B cell (primary cell): ENCODE measurements at regions not wholly inside any gene's neighbourhood (a gene's known extent, or its start where the extent isn't known, plus 50 kb on each side); places are given as distances from the start of the nearest gene placed in this dataset.

ENCODE experiments used
- ATAC-seq: fragments of 200-7000 bp; cut with Tn5 transposase; one replicate; pipeline ENCODE4 v1.10.0; 2021; ENCODE audit warnings: low read depth, mild to moderate bottlenecking, moderate number of reproducible peaks, moderate library complexity
- CTCF ChIA-PET: fragments of 350-600 bp; sonication (Branson Sonifier 250); formaldehyde crosslinking; loops from one replicate; lab custom pipeline; 2021; ENCODE audit warnings: antibody characterized with exemption, inconsistent platforms; lab: Charles Lee
- POLR2A ChIA-PET: fragments of 350-600 bp; sonication (Branson Sonifier 250); formaldehyde crosslinking; loops from one replicate; lab custom pipeline; 2021; ENCODE audit warnings: antibody characterized with exemption; lab: Charles Lee
- DNase-seq: peaks from one replicate; pipeline ENCODE4 v3.0.0; 2013
- H2AFZ ChIP-seq: 2 replicates; pipeline ENCODE4 v1.6.1; 2012; ENCODE audit warnings: mild to moderate bottlenecking, low read depth, low read length; ENCODE audit not compliant: insufficient read depth, poor library complexity, severe bottlenecking
- H3K27ac ChIP-seq, 2 donors: 1 replicate in 1 of 2; 2 replicates in 1 of 2; pipeline ENCODE4 v1.5.1; 2012 to 2013; ENCODE audit warnings: low read length in 2 of 2, mild to moderate bottlenecking in 2 of 2, moderate library complexity in 1 of 2
- H3K27me3 ChIP-seq, 4 experiments: fragments of 200-600 bp in 1 of 4; sonication (generic) in 1 of 4; replicated peaks in 1 of 4; 1 replicate in 2 of 4; 2 replicates in 2 of 4; pipeline versions ENCODE4 v1.6.1 to v1.7.0; 2013 to 2016; ENCODE audit warnings: low read length in 3 of 4, mild to moderate bottlenecking in 2 of 4, mixed read lengths in 1 of 4, moderate library complexity in 1 of 4; ENCODE audit not compliant: insufficient read depth in 4 of 4, control insufficient read depth in 3 of 4; ENCODE audit errors: control extremely low read depth in 1 of 4
- H3K36me3 ChIP-seq, 2 experiments: replicated peaks in 1 of 2; 1 replicate in 1 of 2; 2 replicates in 1 of 2; pipeline versions ENCODE4 v1.6.1 to v1.7.1; 2013; ENCODE audit warnings: low read length in 1 of 2; ENCODE audit not compliant: insufficient read depth in 2 of 2, control insufficient read depth in 1 of 2; ENCODE audit errors: control extremely low read depth in 1 of 2, extremely low read depth in 1 of 2
- H3K4me1 ChIP-seq, 2 donors: fragments of 200-600 bp in 1 of 2; sonication (generic) in 1 of 2; 1 replicate in 1 of 2; 2 replicates in 1 of 2; pipeline versions ENCODE4 v1.5.1 to v1.6.1; 2013 to 2017; ENCODE audit warnings: low read length in 2 of 2; ENCODE audit not compliant: control insufficient read depth in 2 of 2, insufficient read depth in 2 of 2
- H3K4me2 ChIP-seq: replicated peaks from 2 replicates; pipeline ENCODE3; 2012; ENCODE audit warnings: mild to moderate bottlenecking, low read depth, low read length; ENCODE audit not compliant: poor library complexity, severe bottlenecking
- H3K4me3 ChIP-seq, 5 experiments: fragments of 200-600 bp in 1 of 5; sonication (generic) in 1 of 5; 1 replicate in 3 of 5; 2 replicates in 2 of 5; pipeline versions ENCODE4 v1.5.1 to v1.7.0; 2011 to 2016; ENCODE audit warnings: low read length in 4 of 5, mild to moderate bottlenecking in 4 of 5, low read depth in 2 of 5, control low read depth in 1 of 5, moderate library complexity in 1 of 5; ENCODE audit not compliant: insufficient read depth in 1 of 5; ENCODE audit errors: control extremely low read depth in 1 of 5, extremely low read depth in 1 of 5
- H3K79me2 ChIP-seq: fragments of 200-600 bp; sonication (generic); one replicate; pipeline ENCODE4 v1.6.0; 2016; ENCODE audit warnings: low read length; ENCODE audit not compliant: control insufficient read depth, insufficient read depth
- H3K9ac ChIP-seq: fragments of 200-600 bp; sonication (generic); 2 replicates; pipeline ENCODE4 v1.6.1; 2017; ENCODE audit warnings: mild to moderate bottlenecking, low read length, moderate library complexity
- H3K9me3 ChIP-seq, 3 donors: one replicate each; pipeline versions ENCODE4 v1.6.1 to v1.7.1; 2013; ENCODE audit warnings: low read length in 2 of 3; ENCODE audit not compliant: control insufficient read depth in 2 of 3, insufficient read depth in 1 of 3; ENCODE audit errors: control extremely low read depth in 1 of 3
- H4K20me1 ChIP-seq: 2 replicates; pipeline ENCODE4 v1.6.0; 2012; ENCODE audit warnings: mild to moderate bottlenecking, low read length; ENCODE audit not compliant: insufficient read depth, control insufficient read depth, poor library complexity, severe bottlenecking
- H3K27ac Mint-ChIP-seq: one replicate; pipeline ENCODE4 v1.8.0; 2021; ENCODE audit warnings: mixed read lengths
- H3K27me3 Mint-ChIP-seq: one replicate; pipeline ENCODE4 v1.8.0; 2021; ENCODE audit warnings: mixed read lengths
- H3K4me1 Mint-ChIP-seq: one replicate; pipeline ENCODE4 v1.8.0; 2021; ENCODE audit warnings: mixed read lengths
- H3K4me3 Mint-ChIP-seq: one replicate; pipeline ENCODE4 v1.8.0; 2021; ENCODE audit warnings: mixed read lengths
- H3K9me3 Mint-ChIP-seq: one replicate; pipeline ENCODE4 v1.8.0; 2022; ENCODE audit warnings: mixed read lengths; ENCODE audit not compliant: insufficient read depth
- EZH2 ChIP-seq: IDR thresholded peaks from 2 replicates; pipeline ENCODE4 v1.6.1; 2012; ENCODE audit warnings: borderline replicate concordance, low read depth, mild to moderate bottlenecking, moderate library complexity, low read length; ENCODE audit not compliant: insufficient read depth, poor library complexity, severe bottlenecking
- WGBS: methylation state at CpG from one replicate; pipeline ENCODE4 v1.1.5; 2013; ENCODE audit warnings: missing lambda C conversion rate; ENCODE audit not compliant: insufficient coverage; 5-methylcytosine and 5-hydroxymethylcytosine counted together
- intact Hi-C: fragments of 100-400 bp; cut with micrococcal nuclease; formaldehyde crosslinking; loops from one replicate; pipeline ENCODE4 v1.10.0; 2022
- TF ChIP-seq, protein P1 (sequence below): fragments of 200-600 bp; IDR thresholded peaks from one replicate; pipeline ENCODE4 v1.8.0; 2022; ENCODE audit warnings: antibody characterized with exemption, mild to moderate bottlenecking

- intact Hi-C loops = no loop called here
- H3K27ac Mint-ChIP-seq = no peak overlapping the region
- H3K4me1 Mint-ChIP-seq = no peaks in the 10 kb centered on the region
- no peaks in the 10 kb centered on the region for H3K4me1 ChIP-seq
- no peaks in the 10 kb centered on the region for H3K79me2 ChIP-seq
- no CpG with 5 or more reads among the region's 1 CpG for WGBS
- DNase-seq (no peak), ATAC-seq (no peak)
- TF ChIP-seq EZH2 = no peak
- TF ChIP-seq, protein P1, sequence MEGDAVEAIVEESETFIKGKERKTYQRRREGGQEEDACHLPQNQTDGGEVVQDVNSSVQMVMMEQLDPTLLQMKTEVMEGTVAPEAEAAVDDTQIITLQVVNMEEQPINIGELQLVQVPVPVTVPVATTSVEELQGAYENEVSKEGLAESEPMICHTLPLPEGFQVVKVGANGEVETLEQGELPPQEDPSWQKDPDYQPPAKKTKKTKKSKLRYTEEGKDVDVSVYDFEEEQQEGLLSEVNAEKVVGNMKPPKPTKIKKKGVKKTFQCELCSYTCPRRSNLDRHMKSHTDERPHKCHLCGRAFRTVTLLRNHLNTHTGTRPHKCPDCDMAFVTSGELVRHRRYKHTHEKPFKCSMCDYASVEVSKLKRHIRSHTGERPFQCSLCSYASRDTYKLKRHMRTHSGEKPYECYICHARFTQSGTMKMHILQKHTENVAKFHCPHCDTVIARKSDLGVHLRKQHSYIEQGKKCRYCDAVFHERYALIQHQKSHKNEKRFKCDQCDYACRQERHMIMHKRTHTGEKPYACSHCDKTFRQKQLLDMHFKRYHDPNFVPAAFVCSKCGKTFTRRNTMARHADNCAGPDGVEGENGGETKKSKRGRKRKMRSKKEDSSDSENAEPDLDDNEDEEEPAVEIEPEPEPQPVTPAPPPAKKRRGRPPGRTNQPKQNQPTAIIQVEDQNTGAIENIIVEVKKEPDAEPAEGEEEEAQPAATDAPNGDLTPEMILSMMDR = no peak
- H3K4me3 ChIP-seq = no peak overlapping the region
- CTCF ChIA-PET = no interaction called here
- no peak overlapping the region for H3K27ac ChIP-seq
- H3K4me2 ChIP-seq = no peak overlapping the region
- no peaks in the 10 kb centered on the region for H3K36me3 ChIP-seq
- H3K9ac ChIP-seq = no peak overlapping the region
- H4K20me1 ChIP-seq = no peaks in the 10 kb centered on the region
- peaks cover 4% of the 10 kb centered on the region for H3K9me3 Mint-ChIP-seq
- no peak overlapping the region for H2AFZ ChIP-seq
- no peak overlapping the region for H3K4me3 Mint-ChIP-seq
- no peaks in the 10 kb centered on the region for H3K27me3 ChIP-seq
- POLR2A ChIA-PET = no interaction called here
- H3K27me3 Mint-ChIP-seq = no peaks in the 10 kb centered on the region
- H3K9me3 ChIP-seq = no peaks in the 10 kb centered on the region
These were observed 348.3 kb downstream of the CGGBP1 start for GRCh38 chr3:87710511-87710910.

DNA sequence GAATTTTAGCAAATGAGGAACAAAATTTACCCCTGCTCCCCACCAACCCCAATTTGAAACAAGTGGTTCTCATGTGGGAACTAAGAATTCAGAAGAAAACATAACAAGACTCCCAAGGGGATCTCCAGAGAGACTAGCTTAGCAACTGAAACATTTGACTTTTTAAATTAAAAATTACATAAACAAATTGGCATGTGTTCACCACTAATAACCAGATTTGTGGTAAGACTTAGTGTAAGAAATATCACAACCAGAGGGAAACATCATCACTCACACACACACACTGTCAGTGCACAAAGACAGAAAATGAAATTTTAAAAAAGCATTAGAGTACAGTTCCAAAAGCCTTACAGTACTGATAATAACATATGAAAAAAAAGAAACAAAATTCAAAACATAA is 348.8 kb downstream of the CGGBP1 start:
- H3K4me3 ChIP-seq = no peak overlapping the region
- H3K9me3 Mint-ChIP-seq = peaks cover 4% of the 10 kb centered on the region
- no peaks in the 10 kb centered on the region for H3K9me3 ChIP-seq
- no peaks in the 10 kb centered on the region for H3K4me1 ChIP-seq
- H3K4me2 ChIP-seq = no peak overlapping the region
- no peak for TF ChIP-seq EZH2
- TF ChIP-seq, protein P1 = no peak
- H4K20me1 ChIP-seq = no peaks in the 10 kb centered on the region
- no peak overlapping the region for H3K4me3 Mint-ChIP-seq
- H3K27me3 ChIP-seq = no peaks in the 10 kb centered on the region
- no peak overlapping the region for H2AFZ ChIP-seq
- H3K27ac ChIP-seq = no peak overlapping the region
- CTCF ChIA-PET = no interaction called here
- intact Hi-C loops = no loop called here
- ATAC-seq (no peak), DNase-seq (no peak)
- no peaks in the 10 kb centered on the region for H3K36me3 ChIP-seq
- H3K79me2 ChIP-seq = no peaks in the 10 kb centered on the region
- no peaks in the 10 kb centered on the region for H3K4me1 Mint-ChIP-seq
- H3K9ac ChIP-seq = no peak overlapping the region
- no peaks in the 10 kb centered on the region for H3K27me3 Mint-ChIP-seq
- POLR2A ChIA-PET = no interaction called here
- no peak overlapping the region for H3K27ac Mint-ChIP-seq
